GM23248 (cell line): ENCODE measurements at regions not wholly inside any gene's neighbourhood (a gene's known extent, or its start where the extent isn't known, plus 50 kb on each side); places are given as distances from the start of the nearest gene placed in this dataset.
"Not testable (repeated sequence)": the region's sequence is repeated elsewhere in the genome, so short reads cannot be mapped to it uniquely, and the experiment has no call there.

Experiments
- EZH2 ChIP-seq: fragments of 200-600 bp; sonication (generic); IDR thresholded peaks from 2 replicates; pipeline ENCODE4 v1.6.1; 2018; ENCODE audit warnings: antibody characterized with exemption, mild to moderate bottlenecking; ENCODE audit not compliant: insufficient read depth, poor library complexity, severe bottlenecking
- EZH2phosphoT487 ChIP-seq: fragments of 200-600 bp; sonication (generic); IDR thresholded peaks from 2 replicates; pipeline ENCODE4 v1.6.1; 2018; ENCODE audit warnings: antibody characterized with exemption, moderate library complexity, mild to moderate bottlenecking, low read depth; ENCODE audit not compliant: insufficient read depth

DNA sequence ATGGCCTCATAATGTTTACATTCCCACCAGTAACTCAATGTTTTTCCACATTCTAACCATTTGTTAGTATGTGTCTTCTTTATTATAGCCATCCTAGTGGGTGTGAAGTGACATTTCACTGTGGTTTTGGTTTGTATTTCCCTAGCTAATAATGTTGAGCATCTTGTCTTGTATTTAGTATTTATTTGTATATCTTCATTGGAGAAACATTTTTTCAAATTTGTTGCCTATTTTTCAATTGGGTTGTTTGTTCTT, 144.8 kb upstream of the NBPF19 start:
- TF ChIP-seq EZH2, EZH2phosphoT487: not testable (repeated sequence)
